Stimulated activated CD8-positive, alpha-beta memory T cell treated with anti-CD3 and anti-CD28 coated beads, Interleukin-12 subunit alpha, Interleukin-12 subunit beta, amount 100 ng/mL, for 4 hours (primary cell): ENCODE measurements at regions not wholly inside any gene's neighbourhood (a gene's known extent, or its start where the extent isn't known, plus 50 kb on each side); places are given as distances from the start of the nearest gene placed in this dataset.
"Not testable (repeated sequence)": the region's sequence is repeated elsewhere in the genome, so short reads cannot be mapped to it uniquely, and the experiment has no call there.

Source experiments
- DNase-seq: peaks from one replicate; pipeline ENCODE4 v3.0.0-alpha.2; 2020; ENCODE audit warnings: low read depth

DNA sequence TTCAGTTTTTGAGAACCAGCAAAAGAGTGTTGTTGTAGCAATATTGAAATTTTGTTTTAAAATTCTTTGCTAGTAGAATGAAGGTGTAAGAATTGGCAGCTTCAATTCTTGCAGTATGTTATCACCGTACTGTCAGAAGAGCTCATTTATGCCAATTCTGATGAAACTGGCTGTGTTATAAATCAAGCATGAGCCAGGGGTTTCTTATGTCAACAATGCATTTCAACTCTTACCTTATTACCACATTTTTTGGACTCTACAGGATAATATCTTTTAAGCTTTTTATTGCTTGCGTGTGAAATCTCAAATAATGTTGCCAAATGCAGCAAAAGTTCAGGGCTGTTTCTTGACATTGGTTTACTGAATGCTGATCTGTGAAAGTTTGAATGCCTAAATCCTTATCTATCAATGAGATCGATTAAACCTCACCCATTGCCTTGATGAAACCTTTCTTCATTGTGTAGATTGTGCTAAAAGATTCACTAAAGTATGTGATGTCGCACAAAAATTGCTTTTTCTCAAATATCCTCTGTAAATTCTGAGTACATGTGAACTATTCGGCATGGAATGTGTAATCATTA, 1389.3 kb upstream of the ZEB2 start:
- no peak for DNase-seq

DNA sequence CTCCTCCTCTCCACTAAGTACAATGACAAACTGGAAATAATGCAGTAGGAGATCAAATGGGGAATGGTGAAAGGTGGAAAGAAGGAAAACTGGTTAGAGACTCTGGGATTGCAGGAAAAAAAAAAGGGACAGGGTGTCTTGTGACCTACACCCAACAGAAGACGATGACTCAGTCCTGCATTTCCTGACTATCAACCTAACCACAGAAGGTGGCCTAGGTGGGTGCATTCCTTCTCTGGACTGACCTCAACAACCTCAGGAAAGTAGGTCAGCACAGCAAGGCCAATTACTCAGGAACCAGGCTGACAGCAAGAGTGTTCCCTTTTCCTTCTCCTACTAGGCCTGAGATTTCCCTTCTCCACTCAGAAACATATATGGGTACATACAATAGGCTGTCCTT, 1386.4 kb upstream of the ZEB2 start:
- no peak for DNase-seq

DNA sequence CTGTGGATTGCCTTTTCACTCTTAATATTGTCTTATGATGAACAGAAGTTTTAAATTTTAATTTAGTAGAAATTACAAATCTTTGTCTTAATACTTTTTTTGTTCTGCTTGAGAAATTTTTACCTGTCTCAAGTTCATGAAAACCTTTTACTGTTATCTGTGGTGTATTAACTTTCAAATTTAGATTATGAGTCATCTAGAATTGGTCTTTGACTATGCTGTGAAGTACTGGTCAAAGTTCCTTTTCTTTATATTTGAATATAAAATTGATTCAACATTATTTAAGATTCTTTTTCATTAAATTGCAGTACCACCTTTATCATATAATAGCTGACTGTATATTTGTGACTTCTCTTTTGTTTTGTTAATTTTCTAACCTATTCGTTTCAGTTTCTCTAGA, 1385.5 kb upstream of the ZEB2 start:
- no peak for DNase-seq

DNA sequence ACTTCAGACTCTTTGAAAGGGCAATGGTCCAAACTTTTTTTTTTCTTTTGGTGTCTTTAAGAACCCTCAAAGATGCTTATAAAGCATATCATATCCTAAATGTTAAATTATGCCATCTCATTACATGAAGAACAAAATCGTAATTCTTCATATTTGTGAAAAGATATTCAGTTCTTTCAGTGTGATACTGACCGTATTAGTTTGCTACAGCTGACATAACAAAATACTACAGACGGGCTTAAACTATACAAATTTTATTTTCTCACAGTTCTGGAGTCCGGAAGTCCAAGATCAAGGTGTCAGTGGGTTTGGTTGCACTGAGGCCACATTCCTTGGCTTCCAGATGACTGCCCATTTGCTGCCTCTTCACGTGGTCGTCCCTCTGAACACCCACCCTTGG, 1377.2 kb upstream of the ZEB2 start:
- DNase-seq = no peak

DNA sequence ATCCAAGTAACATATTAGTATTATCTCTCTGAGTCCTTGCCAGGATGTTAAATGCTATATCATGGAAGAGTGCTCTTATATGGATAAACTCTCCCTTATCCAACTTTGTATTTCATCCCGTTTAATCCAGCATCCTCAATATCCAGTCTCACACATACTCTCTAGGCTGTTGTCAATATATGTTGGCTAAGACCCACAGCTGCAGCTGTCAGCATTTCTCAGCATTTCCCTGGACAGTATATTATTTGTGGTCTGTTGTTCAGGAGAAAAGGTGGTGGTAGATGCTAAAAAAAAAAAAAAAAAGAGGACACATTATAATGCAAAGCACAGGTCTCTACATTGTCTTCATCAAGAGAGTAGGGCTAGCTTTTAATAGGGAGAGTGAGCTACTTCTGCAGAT, 1368.0 kb upstream of the ZEB2 start:
- DNase-seq = no peak

DNA sequence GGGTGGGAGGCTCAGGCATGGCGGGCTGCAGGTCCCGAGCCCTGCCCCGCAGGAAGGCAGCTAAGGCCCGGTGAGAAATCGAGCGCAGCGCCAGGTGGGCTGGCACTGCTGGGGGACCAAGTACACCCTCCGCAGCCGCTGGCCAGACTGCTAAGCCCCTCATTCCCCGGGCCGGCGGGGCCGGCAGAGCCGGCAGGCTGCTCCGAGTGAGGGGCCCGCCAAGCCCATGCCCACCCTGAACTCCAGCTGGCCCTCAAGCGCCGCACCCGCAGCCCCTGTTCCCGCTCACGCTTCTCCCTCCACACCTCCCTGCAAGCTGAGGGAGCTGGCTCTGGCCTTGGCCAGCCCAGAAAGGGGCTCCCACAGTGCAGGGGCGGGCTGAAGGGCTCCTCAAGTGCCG, 1361.1 kb upstream of the ZEB2 start:
- not testable (repeated sequence) for DNase-seq

DNA sequence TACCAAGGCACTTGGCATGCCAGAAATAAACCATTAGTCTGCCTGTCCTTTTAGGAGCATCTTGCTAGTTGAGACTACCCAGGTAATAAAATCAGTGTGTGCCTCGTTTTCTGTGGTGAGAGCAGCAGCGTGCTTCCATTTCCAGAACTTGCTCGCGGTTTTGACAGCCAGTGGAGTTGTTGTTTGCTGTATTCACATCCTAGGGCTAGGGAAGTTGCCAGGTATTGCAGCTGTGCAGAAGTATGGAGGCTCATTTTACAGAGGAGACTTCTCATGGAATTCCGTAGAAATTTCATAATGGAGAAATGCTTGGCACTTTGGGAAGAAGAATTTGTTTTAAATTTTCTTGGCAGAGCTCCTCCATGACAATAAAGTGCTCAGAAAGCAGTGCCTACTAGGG, 1355.1 kb upstream of the ZEB2 start:
- DNase-seq = no peak

DNA sequence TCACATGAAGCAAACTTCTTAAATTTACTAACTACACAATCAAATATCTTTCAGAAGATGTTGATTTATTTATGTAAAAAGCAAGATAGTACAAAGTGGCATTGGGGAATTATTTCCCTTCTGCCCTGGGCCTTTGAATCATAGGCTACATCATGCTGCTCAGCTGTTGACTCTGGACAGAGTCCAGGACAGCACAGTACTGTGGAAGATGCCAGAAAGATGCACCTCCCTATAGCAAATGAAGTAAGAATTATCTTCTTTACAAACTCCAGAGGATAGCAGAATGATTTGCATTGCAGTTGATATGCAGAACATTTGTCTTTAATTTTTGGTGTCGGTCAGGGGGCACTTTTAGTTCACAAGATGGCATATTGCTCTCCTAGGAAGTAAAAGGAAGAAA, 1354.5 kb upstream of the ZEB2 start:
- no peak for DNase-seq

DNA sequence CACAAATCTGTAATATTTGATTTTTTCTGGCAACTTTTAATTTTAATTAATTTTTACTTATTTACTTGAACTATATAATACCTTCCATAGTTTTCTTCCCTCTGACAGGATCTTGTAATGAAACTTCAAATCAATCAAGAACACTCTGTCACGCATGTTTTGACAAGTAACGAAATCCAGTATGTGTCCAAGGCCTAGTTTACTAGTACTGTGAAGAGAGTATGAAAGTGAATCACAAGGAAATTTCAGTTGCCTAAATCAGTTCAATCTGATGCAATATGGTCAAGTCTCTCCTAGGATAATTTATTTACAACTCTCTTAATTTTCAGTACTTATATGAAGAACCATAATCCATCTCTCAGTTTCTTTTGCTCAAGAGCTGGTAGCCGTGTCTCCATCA, 1344.6 kb upstream of the ZEB2 start:
- no peak for DNase-seq

DNA sequence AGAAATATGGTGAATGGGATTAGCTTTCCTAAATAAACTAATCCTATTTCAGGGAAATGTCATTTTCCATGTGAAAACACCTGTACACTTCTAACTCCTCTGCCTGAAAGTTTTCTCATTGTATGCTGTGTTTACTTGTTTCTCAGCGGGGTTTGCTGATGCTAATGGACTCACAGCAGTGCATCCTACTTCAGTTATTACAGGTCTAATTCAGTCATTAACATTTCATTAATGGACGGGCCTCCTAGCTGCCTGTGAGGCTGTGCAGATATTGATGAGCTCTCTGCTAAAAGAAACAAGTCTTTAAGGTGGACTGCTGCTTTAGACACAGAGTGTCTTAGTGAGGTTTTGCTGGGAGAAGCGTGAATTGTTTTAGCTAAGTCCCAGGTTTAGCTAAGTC, 1342.0 kb upstream of the ZEB2 start:
- no peak for DNase-seq

DNA sequence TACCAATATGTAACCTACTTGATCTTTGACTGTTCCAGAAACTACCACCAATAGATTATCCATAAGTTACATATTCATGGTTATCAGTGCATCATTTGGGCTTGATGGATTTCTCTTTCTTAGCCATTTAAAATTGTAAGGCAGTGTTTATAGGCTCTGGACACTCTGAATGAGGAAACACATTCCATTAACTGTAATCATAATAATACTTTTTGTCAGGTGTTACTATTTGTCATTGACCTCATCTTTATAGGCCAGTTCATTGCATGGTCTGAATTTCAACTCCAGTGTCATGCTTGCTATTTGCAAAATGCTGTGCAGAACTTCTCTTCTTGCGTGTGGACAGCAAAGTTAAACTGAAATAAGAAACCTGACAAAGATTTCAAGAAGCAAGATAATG, 1340.2 kb upstream of the ZEB2 start:
- DNase-seq = no peak

DNA sequence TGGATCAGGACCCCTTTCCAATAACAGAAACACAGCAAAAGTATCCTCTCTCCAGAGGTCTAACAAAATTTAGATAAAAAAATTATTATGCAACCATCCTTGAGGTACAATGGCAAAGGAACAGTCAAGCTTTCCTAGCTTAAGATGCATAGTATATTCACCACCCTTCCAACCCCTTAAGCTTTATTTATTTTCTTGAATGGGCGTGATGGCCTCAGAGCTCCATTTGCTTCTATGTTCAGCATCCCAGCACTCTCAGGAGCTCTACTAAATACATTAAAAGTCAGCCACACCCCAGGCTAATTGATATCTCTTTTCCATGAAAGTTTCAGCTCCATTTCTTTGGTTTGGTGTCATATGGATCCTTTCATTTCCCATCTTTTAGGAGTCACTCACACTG, 1335.2 kb upstream of the ZEB2 start:
- DNase-seq = no peak

DNA sequence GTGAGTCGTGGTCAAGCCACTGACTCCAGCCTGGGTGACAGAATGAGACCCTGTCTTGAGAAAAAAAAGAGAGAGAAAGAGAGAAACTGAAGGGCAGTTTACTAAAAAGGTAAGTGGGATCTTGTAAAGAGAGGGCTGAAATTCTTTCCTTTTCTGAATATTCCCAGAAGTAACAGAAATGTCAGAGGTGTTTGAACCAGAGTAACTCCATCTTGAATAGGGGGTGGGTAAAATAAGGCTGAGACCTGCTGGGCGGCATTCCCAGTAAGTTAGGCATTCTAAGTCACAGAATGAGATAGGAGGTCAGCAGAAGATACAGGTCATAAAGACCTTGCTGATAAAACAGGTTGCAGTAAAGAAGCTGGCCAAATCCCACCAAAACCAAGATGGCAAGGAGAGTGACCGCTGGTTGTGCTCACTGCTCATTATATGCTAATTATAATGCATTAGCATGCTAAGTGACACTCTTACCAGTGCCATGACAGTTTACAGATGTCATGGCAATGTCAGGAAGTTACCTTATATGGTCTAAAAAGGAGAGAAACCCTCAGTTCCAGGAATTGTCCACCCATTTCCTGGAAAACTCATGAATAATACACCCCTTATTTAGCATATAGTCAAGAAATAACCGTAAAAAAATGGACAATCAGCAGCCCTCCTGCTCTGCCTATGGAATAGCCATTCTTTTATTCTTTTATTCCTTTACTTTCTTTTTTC, 1334.3 kb upstream of the ZEB2 start:
- DNase-seq = no peak

DNA sequence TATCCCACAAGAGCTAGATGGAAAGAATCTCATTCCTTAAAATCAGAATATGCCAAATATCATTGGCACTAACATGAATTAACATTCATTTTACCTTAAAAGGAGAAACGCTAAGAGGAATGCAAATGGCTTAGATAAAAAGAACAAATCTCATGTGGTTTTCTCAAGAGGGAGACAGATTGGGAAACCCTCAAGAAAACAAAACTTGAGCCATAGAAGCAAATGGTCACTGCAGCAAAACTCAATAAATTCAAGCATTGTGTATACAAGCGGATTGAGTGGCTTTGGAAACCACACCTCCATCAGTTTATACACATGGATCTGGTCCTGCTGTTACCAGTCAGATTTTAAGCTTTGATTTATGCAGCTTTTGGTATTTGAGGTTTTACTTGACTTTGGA, 1331.8 kb upstream of the ZEB2 start:
- no peak for DNase-seq

DNA sequence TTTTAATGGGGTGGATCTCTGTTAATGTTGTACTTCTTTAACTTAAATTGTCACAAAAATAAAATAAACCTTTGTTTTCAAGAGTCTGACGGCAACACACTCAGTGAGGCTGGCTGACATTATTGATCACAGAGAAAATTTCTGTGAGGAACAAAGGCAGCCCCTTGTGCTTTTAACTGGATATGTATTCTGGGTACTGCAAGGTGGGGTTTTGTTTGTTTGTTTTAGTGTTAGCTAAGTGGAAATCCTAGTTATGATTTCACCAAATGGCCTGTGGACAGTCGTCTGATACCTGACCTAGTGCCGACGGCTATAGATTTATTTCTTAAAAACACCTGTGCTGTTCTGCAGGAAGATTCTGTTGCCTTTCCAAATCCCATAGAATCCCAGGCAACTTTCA, 1329.5 kb upstream of the ZEB2 start:
- DNase-seq = no peak

DNA sequence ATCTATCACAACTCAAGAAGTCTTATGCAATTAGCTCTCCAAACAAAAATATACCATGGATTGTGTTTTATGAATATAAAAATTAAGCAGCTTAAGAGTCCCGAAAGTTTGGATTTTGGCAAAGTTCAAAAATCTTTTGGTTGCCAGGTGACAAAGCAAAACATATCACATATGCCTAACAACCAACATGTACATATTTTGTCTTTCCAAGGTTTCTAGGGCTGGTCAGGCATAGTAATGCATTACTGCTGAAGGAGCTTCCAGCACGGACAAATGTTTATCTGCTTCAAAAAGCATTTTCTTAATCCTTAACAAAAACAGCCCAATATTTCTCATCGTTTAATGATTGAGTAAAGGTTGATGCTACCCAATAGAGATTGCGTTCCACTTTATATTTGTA, 1327.1 kb upstream of the ZEB2 start:
- DNase-seq = no peak

DNA sequence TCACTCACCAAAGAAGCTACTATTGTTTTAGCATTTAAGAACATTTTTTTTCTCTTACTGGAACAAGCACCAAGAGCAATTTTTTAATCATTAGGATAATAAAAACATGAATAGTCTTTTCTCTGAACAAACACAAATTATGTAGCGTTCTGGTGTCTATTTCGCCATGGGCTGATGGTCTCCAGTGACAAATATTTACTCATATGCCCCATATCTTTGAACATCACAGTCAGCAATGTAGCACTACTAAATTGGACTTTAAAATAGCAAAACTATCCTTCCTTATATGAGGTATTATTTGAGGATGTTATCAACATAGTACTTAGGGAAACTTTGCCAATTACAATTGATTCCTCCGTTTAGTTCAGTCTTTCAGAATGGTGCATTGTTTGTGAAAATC, 1326.0 kb upstream of the ZEB2 start:
- no peak for DNase-seq

DNA sequence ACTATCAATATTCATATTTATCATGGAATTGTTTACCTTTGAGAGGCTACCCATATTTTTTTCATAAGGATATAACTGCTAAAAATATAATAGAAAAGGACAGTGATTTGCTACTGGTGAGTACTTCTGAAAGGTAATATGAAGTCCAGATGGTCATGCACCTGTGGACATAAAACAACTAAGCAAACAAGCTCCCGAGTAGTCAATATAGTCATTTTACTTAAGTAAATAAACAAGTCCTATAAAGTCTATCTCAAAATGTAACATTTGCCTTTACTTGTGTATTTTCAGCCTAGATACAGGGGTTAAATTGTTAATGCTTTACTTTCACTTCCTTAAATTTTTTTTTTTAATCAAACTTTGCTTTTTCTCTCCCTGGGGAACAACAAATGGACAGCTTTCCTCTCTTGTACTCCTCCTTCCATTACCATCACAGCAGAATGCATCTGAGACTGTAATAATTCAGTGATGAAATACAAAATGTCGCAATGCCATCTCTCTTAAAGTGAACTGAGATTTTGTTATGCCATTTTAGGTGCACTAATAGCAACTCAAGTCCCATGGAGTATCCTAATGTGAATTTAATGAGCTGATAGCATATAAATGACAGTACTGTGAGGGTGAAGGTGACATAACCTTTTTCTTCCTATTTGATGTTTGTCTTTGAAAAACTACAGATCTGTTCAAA, 1325.4 kb upstream of the ZEB2 start:
- DNase-seq = no peak

DNA sequence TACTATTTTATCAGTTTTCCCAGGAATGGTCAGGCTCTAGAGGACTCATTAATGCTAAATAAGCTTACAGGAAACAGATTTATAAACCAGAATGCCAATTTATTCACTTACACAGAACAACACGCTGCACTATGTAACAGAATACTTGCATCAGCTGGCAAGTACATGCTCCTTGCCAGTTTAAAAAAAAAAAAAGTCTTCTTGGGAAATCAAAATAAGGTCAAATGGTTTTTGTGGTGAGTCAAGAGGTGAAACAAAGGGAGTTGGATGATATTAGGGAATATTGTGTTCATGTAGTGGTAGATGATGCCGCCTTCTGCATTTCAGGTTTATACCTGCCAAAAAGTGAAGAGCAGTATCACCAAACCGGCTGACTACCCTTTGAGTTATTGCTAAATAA, 1322.1 kb upstream of the ZEB2 start:
- DNase-seq = no peak

DNA sequence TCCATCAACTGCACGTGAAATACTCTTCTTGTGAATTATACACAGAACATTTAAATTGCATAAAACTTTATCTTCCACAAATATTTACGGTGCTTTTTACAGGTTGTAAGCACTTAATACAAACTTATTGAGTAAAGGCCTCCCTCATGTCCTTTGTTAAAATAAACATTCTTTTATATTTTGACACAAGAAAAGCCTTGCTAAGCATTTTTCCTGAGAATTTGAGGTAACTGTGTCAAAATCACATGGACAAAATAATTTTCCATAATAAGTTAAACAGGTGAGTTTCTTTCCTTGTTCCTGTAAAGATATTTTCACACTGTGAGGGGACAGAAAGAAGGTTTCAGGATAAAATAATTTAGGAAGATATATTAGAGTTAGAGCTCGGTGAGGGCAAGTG, 1317.1 kb upstream of the ZEB2 start:
- no peak for DNase-seq

DNA sequence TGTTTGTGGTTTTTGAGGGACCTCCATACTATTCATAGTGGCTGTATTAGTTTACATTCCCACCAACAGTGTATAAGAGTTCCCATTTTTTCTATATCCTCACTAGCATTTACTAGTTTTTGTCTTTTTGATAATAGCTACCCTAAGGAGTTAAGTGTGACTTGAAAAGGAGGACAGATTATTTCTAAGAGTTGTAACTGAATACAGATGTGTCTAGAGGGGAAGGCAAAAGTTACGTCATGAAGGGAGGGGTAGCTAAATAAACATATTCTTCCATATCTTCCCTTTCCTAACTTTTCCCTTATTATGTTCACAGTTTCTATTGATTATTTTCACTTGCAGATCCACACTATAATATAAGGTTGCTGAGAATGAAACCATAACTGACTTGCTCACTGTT, 1315.7 kb upstream of the ZEB2 start:
- no peak for DNase-seq

DNA sequence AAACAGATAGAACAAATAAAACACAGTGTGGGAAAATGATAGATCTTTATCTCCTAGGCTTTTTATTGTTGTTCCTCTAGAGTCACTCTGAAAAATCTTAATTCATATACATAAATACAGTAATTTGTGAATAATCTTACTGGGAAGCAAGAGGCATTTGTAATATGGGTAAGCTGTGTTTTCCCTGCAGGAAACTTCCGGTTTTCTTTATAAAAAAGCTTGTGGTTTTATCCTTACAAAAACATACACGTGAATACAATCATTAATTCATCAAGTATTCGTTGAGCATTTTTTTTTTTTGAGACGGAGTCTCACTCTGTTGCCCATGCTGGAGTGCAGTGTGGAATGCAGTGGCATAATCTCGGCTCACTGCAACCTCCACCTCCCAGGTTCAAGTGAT, 1312.8 kb upstream of the ZEB2 start:
- DNase-seq = no peak

DNA sequence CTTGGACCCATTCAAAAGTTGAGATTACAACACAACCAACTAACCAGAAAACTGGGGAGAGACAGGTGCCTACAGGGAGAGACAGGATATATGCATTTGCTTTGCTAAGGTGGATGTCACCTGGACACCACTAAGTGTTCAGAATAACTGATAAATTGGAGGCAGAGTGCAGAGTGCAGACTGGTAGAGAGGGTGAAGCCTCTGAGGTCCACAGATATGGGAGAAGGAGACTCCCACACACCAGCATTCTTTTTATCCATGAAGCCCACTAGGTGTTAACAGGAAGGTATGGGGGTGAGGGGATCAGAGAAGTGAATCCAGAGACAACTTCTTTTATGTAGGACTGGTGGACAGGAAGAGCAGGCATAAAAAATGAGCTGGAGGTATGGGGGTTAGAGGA, 1310.0 kb upstream of the ZEB2 start:
- no peak for DNase-seq

DNA sequence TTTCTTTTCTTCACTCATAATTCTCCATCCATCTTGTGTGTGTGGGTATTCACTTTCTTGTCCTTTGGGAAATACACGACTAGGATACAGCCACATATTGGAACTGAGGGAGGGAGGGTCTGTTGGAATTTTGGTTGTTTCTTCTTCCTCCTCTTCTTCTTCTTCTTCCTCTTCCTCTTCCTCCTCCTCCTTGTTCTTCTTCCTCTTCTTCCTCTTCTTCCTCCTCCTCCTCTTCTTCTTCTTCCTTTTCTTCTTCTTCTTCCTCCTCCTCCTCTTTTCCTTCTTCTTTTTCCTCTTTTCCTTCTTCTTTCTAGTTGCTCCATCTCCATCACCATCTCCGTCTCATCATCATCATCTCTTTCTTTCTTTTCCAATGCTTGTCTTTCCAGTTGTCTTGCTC, 1307.3 kb upstream of the ZEB2 start:
- no peak for DNase-seq
